Chondrocyte (in vitro differentiated cells): ENCODE measurements at regions not wholly inside any gene's neighbourhood (a gene's known extent, or its start where the extent isn't known, plus 50 kb on each side); places are given as distances from the start of the nearest gene placed in this dataset.

Source experiments
- DNase-seq: peaks from one replicate; pipeline ENCODE4 v3.0.0; 2021; ENCODE audit warnings: mixed read lengths, low spot score
- H3K27ac Mint-ChIP-seq: one replicate; pipeline ENCODE4 v1.8.0; 2021; ENCODE audit warnings: mild to moderate bottlenecking, moderate library complexity, mixed read lengths; ENCODE audit not compliant: unreplicated experiment
- H3K27me3 Mint-ChIP-seq: 2 replicates; pipeline ENCODE4 v1.8.0; 2021; ENCODE audit warnings: low read depth, mixed read lengths
- H3K36me3 Mint-ChIP-seq: 2 replicates; pipeline ENCODE4 v1.8.0; 2021; ENCODE audit warnings: low read depth, mixed read lengths
- H3K4me1 Mint-ChIP-seq: 2 replicates; pipeline ENCODE4 v1.8.0; 2021; ENCODE audit warnings: low read depth, mild to moderate bottlenecking, mixed read lengths
- H3K4me3 Mint-ChIP-seq: one replicate; pipeline ENCODE4 v1.8.0; 2021; ENCODE audit warnings: mild to moderate bottlenecking, moderate library complexity, mixed read lengths; ENCODE audit not compliant: unreplicated experiment
- H3K9me3 Mint-ChIP-seq: 2 replicates; pipeline ENCODE4 v1.8.0; 2021; ENCODE audit warnings: low read depth, mixed read lengths
- TF ChIP-seq, protein P1 (sequence below): fragments of 200-600 bp; sonication (generic); IDR thresholded peaks from 2 replicates; pipeline ENCODE4 v1.5.0; 2021; ENCODE audit warnings: antibody characterized with exemption, mild to moderate bottlenecking, moderate library complexity

- TF ChIP-seq, protein P1, sequence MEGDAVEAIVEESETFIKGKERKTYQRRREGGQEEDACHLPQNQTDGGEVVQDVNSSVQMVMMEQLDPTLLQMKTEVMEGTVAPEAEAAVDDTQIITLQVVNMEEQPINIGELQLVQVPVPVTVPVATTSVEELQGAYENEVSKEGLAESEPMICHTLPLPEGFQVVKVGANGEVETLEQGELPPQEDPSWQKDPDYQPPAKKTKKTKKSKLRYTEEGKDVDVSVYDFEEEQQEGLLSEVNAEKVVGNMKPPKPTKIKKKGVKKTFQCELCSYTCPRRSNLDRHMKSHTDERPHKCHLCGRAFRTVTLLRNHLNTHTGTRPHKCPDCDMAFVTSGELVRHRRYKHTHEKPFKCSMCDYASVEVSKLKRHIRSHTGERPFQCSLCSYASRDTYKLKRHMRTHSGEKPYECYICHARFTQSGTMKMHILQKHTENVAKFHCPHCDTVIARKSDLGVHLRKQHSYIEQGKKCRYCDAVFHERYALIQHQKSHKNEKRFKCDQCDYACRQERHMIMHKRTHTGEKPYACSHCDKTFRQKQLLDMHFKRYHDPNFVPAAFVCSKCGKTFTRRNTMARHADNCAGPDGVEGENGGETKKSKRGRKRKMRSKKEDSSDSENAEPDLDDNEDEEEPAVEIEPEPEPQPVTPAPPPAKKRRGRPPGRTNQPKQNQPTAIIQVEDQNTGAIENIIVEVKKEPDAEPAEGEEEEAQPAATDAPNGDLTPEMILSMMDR: no peak
- H3K9me3 Mint-ChIP-seq: peaks cover 6% of the 10 kb centered on the region
- H3K4me3 Mint-ChIP-seq: no peak overlapping the region
- DNase-seq: no peak
- H3K4me1 Mint-ChIP-seq: no peaks in the 10 kb centered on the region
- H3K27ac Mint-ChIP-seq: no peak overlapping the region
- H3K27me3 Mint-ChIP-seq: peaks cover 13% of the 10 kb centered on the region
- no peaks in the 10 kb centered on the region for H3K36me3 Mint-ChIP-seq
These were observed 99.1 kb downstream of the MAF start for GRCh38 chr16:79501446-79501845.

DNA sequence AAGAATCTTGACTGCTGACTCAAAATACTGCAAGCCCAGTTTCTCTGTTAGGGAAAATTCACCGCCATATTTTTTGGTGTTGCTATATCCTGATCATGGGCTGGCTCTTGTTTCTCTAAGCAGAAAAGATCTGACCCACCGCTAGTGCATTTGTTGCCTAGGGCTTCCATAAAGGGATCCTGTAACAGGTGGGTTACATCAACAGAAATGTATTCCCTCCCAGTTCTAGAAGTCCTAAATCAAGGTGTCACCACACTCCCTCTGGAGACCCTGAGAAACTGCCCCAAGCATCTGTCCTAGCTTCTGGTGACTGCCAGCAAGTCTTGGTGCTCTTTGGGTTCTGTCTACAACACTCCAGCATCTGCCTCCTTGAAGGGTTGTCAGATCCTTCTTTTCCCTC, 99.7 kb downstream of the MAF start:
- no peak overlapping the region for H3K4me3 Mint-ChIP-seq
- H3K36me3 Mint-ChIP-seq: no peaks in the 10 kb centered on the region
- H3K4me1 Mint-ChIP-seq: no peaks in the 10 kb centered on the region
- H3K27me3 Mint-ChIP-seq: peaks cover 13% of the 10 kb centered on the region
- TF ChIP-seq, protein P1: no peak
- peaks cover 9% of the 10 kb centered on the region for H3K9me3 Mint-ChIP-seq
- DNase-seq: no peak
- H3K27ac Mint-ChIP-seq: no peak overlapping the region

GRCh38 chr16:79500286-79500685, 100.3 kb downstream of the MAF start:
- DNase-seq: no peak
- peaks cover 10% of the 10 kb centered on the region for H3K9me3 Mint-ChIP-seq
- TF ChIP-seq, protein P1: no peak
- peaks cover 10% of the 10 kb centered on the region for H3K27me3 Mint-ChIP-seq
- no peaks in the 10 kb centered on the region for H3K4me1 Mint-ChIP-seq
- H3K36me3 Mint-ChIP-seq: no peaks in the 10 kb centered on the region
- no peak overlapping the region for H3K4me3 Mint-ChIP-seq
- no peak overlapping the region for H3K27ac Mint-ChIP-seq

- Mint-ChIP-seq H3K27me3 (peaks cover 4% of the 10 kb centered on the region), H3K9me3 (peaks cover 10% of the 10 kb centered on the region), H3K36me3 (no peaks in the 10 kb centered on the region)
These were observed 101.6 kb downstream of the MAF start for GRCh38 chr16:79498928-79499327.

GRCh38 chr16:79497606-79498350, 102.8 kb downstream of the MAF start:
- Mint-ChIP-seq H3K36me3 (no peaks in the 10 kb centered on the region), H3K27ac (no peak overlapping the region), H3K9me3 (peaks cover 7% of the 10 kb centered on the region), H3K4me3 (no peak overlapping the region), H3K4me1 (no peaks in the 10 kb centered on the region), H3K27me3 (peaks cover 4% of the 10 kb centered on the region)
- no peak for DNase-seq
- TF ChIP-seq, protein P1: no peak

More at GRCh38 chr16:79498928-79499327, 101.6 kb downstream of the MAF start:
- Mint-ChIP-seq H3K27ac (no peak overlapping the region), H3K4me3 (no peak overlapping the region), H3K4me1 (no peaks in the 10 kb centered on the region)
- DNase-seq: no peak
- TF ChIP-seq, protein P1: no peak
